DND-41 (cell line): ENCODE measurements at regions not wholly inside any gene's neighbourhood (a gene's known extent, or its start where the extent isn't known, plus 50 kb on each side); places are given as distances from the start of the nearest gene placed in this dataset.

Experiments
- CTCF ChIP-seq: IDR thresholded peaks from 2 replicates; pipeline ENCODE4 v1.5.1; 2012; ENCODE audit warnings: borderline replicate concordance, low read length, moderate library complexity, mild to moderate bottlenecking; ENCODE audit not compliant: poor library complexity, severe bottlenecking; ENCODE audit errors: extremely low read depth
- EZH2 ChIP-seq: IDR thresholded peaks from 3 replicates; pipeline ENCODE4 v1.6.1; 2012; ENCODE audit warnings: borderline replicate concordance, low read depth, mild to moderate bottlenecking, moderate library complexity, low read length, inconsistent platforms; ENCODE audit not compliant: severe bottlenecking

DNA sequence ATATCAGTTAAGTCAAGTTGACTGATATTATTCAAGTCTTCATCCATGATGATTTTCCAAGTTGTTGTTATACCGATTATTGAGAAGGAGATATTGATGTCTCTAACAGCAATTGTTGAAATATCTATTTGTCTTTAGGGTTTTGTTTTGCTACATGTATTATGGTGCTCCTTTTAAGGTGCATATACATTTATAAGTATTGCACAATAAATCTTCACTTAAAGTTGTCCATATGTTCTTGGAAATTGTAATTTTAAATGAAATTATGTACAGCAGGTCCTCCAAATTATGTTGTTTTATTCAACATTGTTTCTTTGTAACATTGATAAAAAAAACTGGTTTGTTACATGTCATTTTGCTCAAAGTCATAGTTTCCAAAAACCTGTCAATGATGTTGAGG lies 650.7 kb upstream of the CITED2 start:
- TF ChIP-seq CTCF (no peak), EZH2 (no peak)
